IPS-15b (cell line): ENCODE measurements at regions not wholly inside any gene's neighbourhood (a gene's known extent, or its start where the extent isn't known, plus 50 kb on each side); places are given as distances from the start of the nearest gene placed in this dataset.
"Not testable (repeated sequence)": the region's sequence is repeated elsewhere in the genome, so short reads cannot be mapped to it uniquely, and the experiment has no call there.

Experiments used
- H3K27me3 ChIP-seq: one replicate; pipeline ENCODE4 v1.6.1; 2013; ENCODE audit warnings: low read length; ENCODE audit not compliant: control insufficient read depth, insufficient read depth
- H3K36me3 ChIP-seq: one replicate; pipeline ENCODE4 v1.6.1; 2013; ENCODE audit warnings: low read length; ENCODE audit not compliant: control insufficient read depth, insufficient read depth
- H3K4me1 ChIP-seq: one replicate; pipeline ENCODE4 v1.6.1; 2013; ENCODE audit warnings: mild to moderate bottlenecking, low read length; ENCODE audit not compliant: control insufficient read depth, insufficient read depth
- H3K4me3 ChIP-seq: one replicate; pipeline ENCODE4 v1.5.1; 2013; ENCODE audit warnings: low read depth, low read length
- H3K9ac ChIP-seq: one replicate; pipeline ENCODE4 v1.6.1; 2013; ENCODE audit warnings: low read depth, mild to moderate bottlenecking, low read length
- H3K9me3 ChIP-seq: one replicate; pipeline ENCODE4 v1.6.1; 2013; ENCODE audit warnings: mild to moderate bottlenecking, low read length; ENCODE audit not compliant: control insufficient read depth, insufficient read depth

GRCh38 chr1:143714913-143715312 lies 256.9 kb downstream of the FAM72C start:
- H3K9ac ChIP-seq, H3K9me3 ChIP-seq, H3K27me3 ChIP-seq, H3K4me1 ChIP-seq, H3K4me3 ChIP-seq, H3K36me3 ChIP-seq: not testable (repeated sequence)

DNA sequence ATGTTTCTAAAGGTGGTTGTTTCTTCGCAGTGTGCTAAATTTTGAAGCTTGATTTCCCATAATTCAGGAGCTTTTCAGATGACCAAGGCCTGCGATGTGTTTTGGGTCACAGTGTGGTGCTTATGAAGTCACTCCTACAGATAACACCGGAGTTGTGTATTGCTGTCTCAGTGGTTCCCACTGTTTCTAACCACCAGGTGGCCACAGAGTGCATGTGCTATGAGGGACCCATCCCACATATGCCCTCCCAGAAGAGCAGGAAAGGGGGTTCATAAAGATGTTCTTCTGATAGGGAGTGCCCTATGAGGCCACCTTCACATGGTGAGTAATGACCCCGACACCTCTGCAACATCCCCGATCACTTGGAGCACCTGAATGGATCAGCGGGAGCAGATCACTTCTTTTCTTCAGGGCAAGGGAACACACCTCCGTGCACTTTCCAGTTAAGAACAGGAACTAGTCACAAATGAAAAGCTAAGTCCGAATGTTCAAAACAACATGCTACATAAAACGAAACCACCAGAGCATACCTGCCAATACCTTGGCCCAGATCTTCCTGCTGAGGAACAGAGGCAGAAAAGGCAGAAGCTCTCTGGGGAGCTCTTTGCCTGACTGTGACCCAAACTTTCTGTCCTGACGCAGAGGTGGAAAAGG lies 262.1 kb downstream of the FAM72C start:
- H3K4me1 ChIP-seq, H3K4me3 ChIP-seq, H3K27me3 ChIP-seq, H3K9ac ChIP-seq, H3K36me3 ChIP-seq, H3K9me3 ChIP-seq: not testable (repeated sequence)

DNA sequence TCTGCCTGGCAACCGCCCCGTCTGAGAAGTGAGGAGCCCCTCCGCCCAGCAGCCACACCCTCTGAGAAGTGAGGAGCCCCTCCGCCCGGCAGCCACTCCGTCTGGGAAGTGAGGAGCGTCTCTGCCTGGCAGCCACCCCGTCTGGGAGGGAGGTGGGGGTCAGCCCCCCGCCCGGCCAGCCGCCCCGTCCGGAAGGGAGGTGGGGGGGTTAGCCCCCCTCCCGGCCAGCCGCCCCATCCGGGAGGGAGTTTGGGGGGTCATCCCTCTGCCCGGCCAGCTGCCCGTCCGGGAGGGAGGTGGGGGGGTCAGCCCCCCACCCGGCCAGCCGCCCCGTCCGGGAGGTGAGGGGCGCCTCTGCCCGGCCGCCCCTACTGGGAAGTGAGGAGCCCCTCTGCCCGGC lies 269.0 kb downstream of the FAM72C start:
- not testable (repeated sequence) for H3K4me3 ChIP-seq, H3K36me3 ChIP-seq, H3K9ac ChIP-seq, H3K9me3 ChIP-seq, H3K4me1 ChIP-seq
- peaks cover 38% of the 10 kb centered on the region for H3K27me3 ChIP-seq

GRCh38 chr1:143699731-143700130 lies 272.1 kb downstream of the FAM72C start:
- Histone ChIP-seq H3K36me3 (no peaks in the 10 kb centered on the region), H3K9me3 (no peaks in the 10 kb centered on the region), H3K4me1 (no peaks in the 10 kb centered on the region), H3K4me3 (peak overlapping the region; percentile 37), H3K27me3 (peaks cover 49% of the 10 kb centered on the region), H3K9ac (no peak overlapping the region)

- H3K27me3 ChIP-seq: peaks cover 50% of the 10 kb centered on the region
- H3K9me3 ChIP-seq: no peaks in the 10 kb centered on the region
- no peaks in the 10 kb centered on the region for H3K4me1 ChIP-seq
- no peak overlapping the region for H3K9ac ChIP-seq
- peak overlapping the region; percentile 37 for H3K4me3 ChIP-seq
- no peaks in the 10 kb centered on the region for H3K36me3 ChIP-seq
Measured at GRCh38 chr1:143699115-143699514, 272.7 kb downstream of the FAM72C start.

GRCh38 chr1:143698016-143698415 lies 273.8 kb downstream of the FAM72C start:
- H3K4me3 ChIP-seq: peak overlapping the region; percentile 43
- H3K36me3 ChIP-seq: no peaks in the 10 kb centered on the region
- no peak overlapping the region for H3K9ac ChIP-seq
- peaks cover 53% of the 10 kb centered on the region for H3K27me3 ChIP-seq
- no peaks in the 10 kb centered on the region for H3K4me1 ChIP-seq
- H3K9me3 ChIP-seq: no peaks in the 10 kb centered on the region

DNA sequence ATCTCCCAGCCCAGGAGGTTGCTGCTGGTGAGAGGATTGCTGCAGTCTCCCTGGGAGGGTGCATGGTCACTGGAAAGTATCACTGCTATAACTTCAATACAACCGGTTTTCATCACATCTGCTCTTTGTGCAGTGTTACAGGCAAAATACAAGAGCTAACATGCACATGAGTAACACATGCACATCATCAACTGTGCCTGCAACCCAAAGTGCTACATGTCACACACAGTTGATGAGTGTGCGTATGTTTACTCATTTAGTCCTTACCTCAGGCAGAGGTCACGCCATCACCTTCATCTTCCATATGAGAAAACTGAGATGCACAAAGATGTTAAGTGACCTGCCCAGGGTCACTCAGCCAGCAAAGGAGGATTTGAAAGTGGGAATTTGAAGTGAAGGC lies 277.7 kb downstream of the FAM72C start:
- Histone ChIP-seq H3K4me3 (no peak overlapping the region), H3K9me3 (no peaks in the 10 kb centered on the region), H3K4me1 (no peaks in the 10 kb centered on the region), H3K9ac (no peak overlapping the region), H3K27me3 (peaks cover 39% of the 10 kb centered on the region), H3K36me3 (no peaks in the 10 kb centered on the region)

- H3K4me3 ChIP-seq: peak overlapping the region; percentile 41
Measured at GRCh38 chr1:143691971-143692529, 279.7 kb downstream of the FAM72C start.

DNA sequence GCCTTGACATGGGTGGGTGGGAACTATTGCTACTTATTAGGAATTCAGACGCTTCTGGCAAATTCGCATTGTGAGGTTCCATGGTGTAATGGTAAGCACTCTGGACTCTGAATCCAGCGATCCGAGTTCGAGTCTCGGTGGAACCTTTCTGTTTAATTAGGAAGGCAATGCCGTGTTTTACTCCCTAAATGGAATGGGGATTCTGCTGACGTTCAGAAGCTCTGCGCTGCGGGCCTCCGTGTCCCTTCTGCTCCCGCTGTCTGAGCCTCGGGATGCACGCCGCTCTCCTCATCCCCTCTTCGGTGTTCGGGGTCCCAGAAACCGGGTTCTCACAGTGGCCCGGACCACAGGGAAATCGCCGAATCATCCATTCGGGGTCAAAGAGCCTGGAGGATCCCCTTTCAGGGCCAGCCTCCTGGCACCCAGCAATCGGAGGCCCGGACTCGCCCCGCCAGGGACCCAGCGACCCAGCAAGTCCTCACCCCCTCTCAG lies 280.3 kb downstream of the FAM72C start:
- H3K4me3 ChIP-seq: peak overlapping the region; percentile 41
- no peak overlapping the region for H3K9ac ChIP-seq
- no peaks in the 10 kb centered on the region for H3K4me1 ChIP-seq
- H3K9me3 ChIP-seq: no peaks in the 10 kb centered on the region
- peaks cover 15% of the 10 kb centered on the region for H3K27me3 ChIP-seq
- H3K36me3 ChIP-seq: no peaks in the 10 kb centered on the region

More at GRCh38 chr1:143691971-143692529, 279.7 kb downstream of the FAM72C start:
- H3K9me3 ChIP-seq: no peaks in the 10 kb centered on the region
- no peaks in the 10 kb centered on the region for H3K36me3 ChIP-seq
- no peaks in the 10 kb centered on the region for H3K4me1 ChIP-seq
- H3K9ac ChIP-seq: no peak overlapping the region
- peaks cover 20% of the 10 kb centered on the region for H3K27me3 ChIP-seq

DNA sequence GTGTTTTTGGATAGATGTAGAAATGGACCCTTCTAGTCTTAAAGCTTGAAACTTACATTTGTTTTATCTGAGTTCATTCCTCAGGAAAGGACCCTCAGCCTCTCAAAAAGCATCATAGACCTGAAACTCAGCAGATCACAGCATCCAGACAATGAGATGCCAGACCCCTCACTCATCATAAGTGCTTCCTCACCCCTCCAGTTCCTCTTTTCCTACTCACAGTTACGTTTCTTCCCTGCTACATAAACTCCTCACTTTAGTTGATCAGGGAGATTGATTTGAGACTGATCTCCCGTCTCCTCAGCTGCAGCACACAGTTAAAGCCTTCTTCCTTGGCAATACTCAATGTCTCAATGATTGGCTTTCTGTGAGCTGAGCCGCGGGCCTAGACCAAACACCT lies 282.0 kb downstream of the FAM72C start:
- H3K9ac ChIP-seq: no peak overlapping the region

GRCh38 chr1:143680304-143680703 lies 291.5 kb downstream of the FAM72C start:
- H3K4me1 ChIP-seq: no peaks in the 10 kb centered on the region
- H3K9me3 ChIP-seq: peaks cover 7% of the 10 kb centered on the region
- H3K27me3 ChIP-seq: no peaks in the 10 kb centered on the region
- no peak overlapping the region for H3K4me3 ChIP-seq
- H3K36me3 ChIP-seq: no peaks in the 10 kb centered on the region
- no peak overlapping the region for H3K9ac ChIP-seq

More for the DNA sequence above, 282.0 kb downstream of the FAM72C start:
- Histone ChIP-seq H3K27me3 (peaks cover 15% of the 10 kb centered on the region), H3K4me3 (no peak overlapping the region), H3K9me3 (no peaks in the 10 kb centered on the region), H3K4me1 (no peaks in the 10 kb centered on the region), H3K36me3 (no peaks in the 10 kb centered on the region)

DNA sequence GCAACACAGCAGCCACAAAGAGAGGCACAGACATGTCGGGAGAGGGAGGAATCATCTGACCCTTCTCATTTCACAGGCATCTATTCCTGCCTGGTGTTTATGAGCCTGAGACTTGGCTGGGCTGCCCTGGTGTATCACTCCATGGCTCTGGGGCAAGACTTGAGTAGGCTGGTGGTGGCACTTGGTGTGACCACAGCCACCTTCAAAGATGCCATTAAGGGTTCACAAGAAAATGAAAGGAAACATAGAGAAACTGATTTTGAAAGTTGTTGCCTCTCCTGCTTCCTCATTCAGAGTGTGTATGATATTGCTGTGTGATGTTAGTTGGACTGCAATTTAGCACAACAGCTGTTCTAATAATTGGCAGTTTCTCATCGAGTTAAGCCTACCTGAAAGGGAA lies 298.8 kb downstream of the FAM72C start:
- no peak overlapping the region for H3K9ac ChIP-seq
- H3K9me3 ChIP-seq: peaks cover 3% of the 10 kb centered on the region
- H3K4me1 ChIP-seq: no peaks in the 10 kb centered on the region
- H3K36me3 ChIP-seq: no peaks in the 10 kb centered on the region
- no peaks in the 10 kb centered on the region for H3K27me3 ChIP-seq
- no peak overlapping the region for H3K4me3 ChIP-seq
